A549 (cell line): ENCODE measurements at regions not wholly inside any gene's neighbourhood (a gene's known extent, or its start where the extent isn't known, plus 50 kb on each side); places are given as distances from the start of the nearest gene placed in this dataset.

ENCODE experiments used
- ATAC-seq, 2 experiments: fragments of 200-7000 bp in 1 of 2; fragments of >200 bp in 1 of 2; cut with Nextera tagmentation in 1 of 2; cut with Tn5 transposase in 1 of 2; 3 replicates each; pipeline versions ENCODE4 v1.8.0 to v1.9.1; 2018 to 2020; ENCODE audit warnings: mild to moderate bottlenecking in 1 of 2, moderate library complexity in 1 of 2
- CTCF ChIA-PET: fragments of 300-600 bp; sonication (Branson Sonifier 250); formaldehyde crosslinking; extraction: SDS; loops from one replicate; lab custom pipeline; 2021; ENCODE audit warnings: antibody characterized with exemption, inconsistent platforms; lab: Yijun Ruan, JAX
- POLR2A ChIA-PET: fragments of 350-600 bp; formaldehyde crosslinking; extraction: SDS; loops from one replicate; lab custom pipeline; 2021; ENCODE audit warnings: antibody characterized with exemption, inconsistent platforms; lab: Yijun Ruan, JAX
- DNase-seq, 2 experiments: peaks; one replicate each; pipeline versions ENCODE4 v3.0.0 to v3.0.0-alpha.2; 2011 to 2016; ENCODE audit warnings: low read depth in 1 of 2, low spot score in 1 of 2
- FAIRE-seq: peaks from 2 replicates; lab custom pipeline; 2011; peaks lifted over from hg19 to GRCh38; lab: Jason Lieb, UNC
- H3K27ac ChIP-seq, 2 experiments: fragments of >200 bp; sonication (Bioruptor Twin); formaldehyde crosslinking; 3 replicates each; pipeline ENCODE4 v1.5.1; 2016 to 2017
- H3K4me1 ChIP-seq: fragments of >200 bp; sonication (Bioruptor Twin); formaldehyde crosslinking; 3 replicates; pipeline ENCODE4 v1.6.1; 2016
- H3K4me2 ChIP-seq: fragments of >200 bp; sonication (Bioruptor Twin); formaldehyde crosslinking; 3 replicates; pipeline ENCODE4 v1.6.1; 2016
- H3K4me3 ChIP-seq: fragments of >200 bp; sonication (Bioruptor Twin); formaldehyde crosslinking; 3 replicates; pipeline ENCODE4 v1.5.1; 2016
- H3K9me3 ChIP-seq: fragments of >200 bp; sonication (Bioruptor Twin); formaldehyde crosslinking; 3 replicates; pipeline ENCODE4 v1.6.1; 2016
- BCL3 ChIP-seq: fragments of >200 bp; sonication (Bioruptor Twin); formaldehyde crosslinking; IDR thresholded peaks from 3 replicates; pipeline ENCODE4 v1.6.1; 2016
- CBX8 ChIP-seq: fragments of 200-600 bp; sonication (generic); IDR thresholded peaks from 2 replicates; pipeline ENCODE4 v1.6.1; 2016
- CEBPB ChIP-seq, 2 experiments: fragments of >200 bp in 1 of 2; sonication (Bioruptor Twin) in 1 of 2; formaldehyde crosslinking in 1 of 2; IDR thresholded peaks; 2 replicates each; pipeline ENCODE4 v1.6.1; 2012 to 2016
- CHD4 ChIP-seq: fragments of 200-600 bp; sonication (generic); IDR thresholded peaks from 2 replicates; pipeline ENCODE4 v1.6.1; 2016; ENCODE audit warnings: antibody characterized with exemption, mild to moderate bottlenecking, borderline replicate concordance
- EHF ChIP-seq: fragments of 250-450 bp; sonication (Bioruptor Pico); IDR thresholded peaks from 2 replicates; pipeline ENCODE4 v1.5.0; 2020; ENCODE audit warnings: mild to moderate bottlenecking
- EHMT2 ChIP-seq: fragments of 200-600 bp; sonication (generic); IDR thresholded peaks from 2 replicates; pipeline ENCODE4 v1.6.1; 2016; ENCODE audit warnings: antibody characterized with exemption, low read depth, mild to moderate bottlenecking, moderate library complexity
- EP300 ChIP-seq, 2 experiments: fragments of >200 bp; sonication (Bioruptor Twin); formaldehyde crosslinking; IDR thresholded peaks; 2 replicates in 1 of 2; 3 replicates in 1 of 2; pipeline ENCODE4 v1.6.1; 2016 to 2017
- FOSB ChIP-seq: fragments of 250-450 bp; sonication (Bioruptor Pico); IDR thresholded peaks from 2 replicates; pipeline ENCODE4 v1.5.0; 2020; ENCODE audit warnings: mild to moderate bottlenecking, moderate library complexity
- FOXS1 ChIP-seq: fragments of 250-450 bp; sonication (Bioruptor Pico); IDR thresholded peaks from 2 replicates; pipeline ENCODE4 v1.5.0; 2020; ENCODE audit warnings: mild to moderate bottlenecking, moderate library complexity
- GATA3 ChIP-seq: IDR thresholded peaks from 2 replicates; pipeline ENCODE4 v1.6.1; 2012; ENCODE audit warnings: borderline replicate concordance
- HEYL ChIP-seq: fragments of 250-450 bp; sonication (Bioruptor Pico); IDR thresholded peaks from 2 replicates; pipeline ENCODE4 v1.8.0; 2021; ENCODE audit warnings: mild to moderate bottlenecking, moderate library complexity
- HOXA7 ChIP-seq: fragments of 250-450 bp; sonication (Bioruptor Pico); IDR thresholded peaks from 2 replicates; pipeline ENCODE4 v1.5.0; 2020; ENCODE audit warnings: mild to moderate bottlenecking, moderate library complexity
- HOXB13 ChIP-seq: fragments of 250-450 bp; sonication (Bioruptor Pico); IDR thresholded peaks from 2 replicates; pipeline ENCODE4 v1.5.0; 2020; ENCODE audit warnings: low read depth, mild to moderate bottlenecking, moderate library complexity
- JUNB ChIP-seq: fragments of >200 bp; sonication (Bioruptor Twin); formaldehyde crosslinking; IDR thresholded peaks from 2 replicates; pipeline ENCODE4 v1.6.1; 2016
- KDM1A ChIP-seq: fragments of 200-600 bp; sonication (generic); IDR thresholded peaks from 2 replicates; pipeline ENCODE4 v1.6.1; 2016; ENCODE audit warnings: low read depth, mild to moderate bottlenecking
- KDM5A ChIP-seq: fragments of 200-600 bp; sonication (generic); IDR thresholded peaks from 2 replicates; pipeline ENCODE4 v1.6.1; 2016; ENCODE audit warnings: antibody characterized with exemption, mild to moderate bottlenecking
- MAFK ChIP-seq: fragments of 450-650 bp; IDR thresholded peaks from 2 replicates; pipeline ENCODE4 v1.6.1; 2014; ENCODE audit not compliant: partially characterized antibody
- MAZ ChIP-seq: fragments of 150-350 bp; IDR thresholded peaks from 2 replicates; pipeline ENCODE4 v1.6.1; 2014; ENCODE audit warnings: antibody characterized with exemption, low read depth, low read length, borderline replicate concordance
- NFE2L2 ChIP-seq: fragments of 150-350 bp; conservative IDR thresholded peaks from 2 replicates; pipeline ENCODE4 v1.6.1; 2014; ENCODE audit warnings: low read length
- NPAS2 ChIP-seq: fragments of 250-450 bp; sonication (Bioruptor Pico); IDR thresholded peaks from 2 replicates; pipeline ENCODE4 v1.8.0; 2022; ENCODE audit warnings: mild to moderate bottlenecking, moderate library complexity, borderline replicate concordance
- PHF8 ChIP-seq: fragments of 200-600 bp; sonication (generic); IDR thresholded peaks from 2 replicates; pipeline ENCODE4 v1.6.1; 2016; ENCODE audit warnings: low read depth, mild to moderate bottlenecking, antibody characterized with exemption, moderate library complexity, borderline replicate concordance
- POLR2A ChIP-seq: IDR thresholded peaks from 2 replicates; pipeline ENCODE4 v1.6.1; 2012; ENCODE audit warnings: mild to moderate bottlenecking, low read length
- POLR2AphosphoS2 ChIP-seq: conservative IDR thresholded peaks from 2 replicates; pipeline ENCODE4 v1.6.1; 2012; ENCODE audit warnings: low read length, improper control_type of control experiment, inconsistent platforms
- RARB ChIP-seq: fragments of 250-450 bp; sonication (Bioruptor Pico); IDR thresholded peaks from 2 replicates; pipeline ENCODE4 v1.8.0; 2021; ENCODE audit warnings: mild to moderate bottlenecking, moderate library complexity
- RCOR1 ChIP-seq: fragments of 150-350 bp; IDR thresholded peaks from 2 replicates; pipeline ENCODE4 v1.6.1; 2014; ENCODE audit warnings: antibody characterized with exemption, low read length, low read depth
- SMC3 ChIP-seq: fragments of >200 bp; sonication (Bioruptor Twin); formaldehyde crosslinking; IDR thresholded peaks from 3 replicates; pipeline ENCODE4 v1.6.1; 2018; ENCODE audit warnings: inconsistent platforms
- TP53 ChIP-seq: fragments of 250-450 bp; sonication (Bioruptor Pico); IDR thresholded peaks from 2 replicates; pipeline ENCODE4 v1.5.0; 2021; ENCODE audit warnings: mild to moderate bottlenecking, moderate library complexity
- ZFP36 ChIP-seq: fragments of 450-650 bp; IDR thresholded peaks from 2 replicates; pipeline ENCODE4 v1.6.1; 2014; ENCODE audit warnings: borderline replicate concordance; ENCODE audit not compliant: partially characterized antibody
- ZNF302 ChIP-seq: fragments of 250-450 bp; sonication (Bioruptor Pico); IDR thresholded peaks from 2 replicates; pipeline ENCODE4 v1.9.0; 2021; ENCODE audit warnings: inconsistent platforms, mild to moderate bottlenecking, moderate library complexity
- WGBS: methylation state at CpG from one replicate; pipeline ENCODE4 v1.1.6; 2017; ENCODE audit errors: missing lambda C conversion rate; 5-methylcytosine and 5-hydroxymethylcytosine counted together
- TF ChIP-seq, protein P1 (sequence below): IDR thresholded peaks from 2 replicates; pipeline ENCODE4 v1.6.1; 2012
- TF ChIP-seq, protein P2 (sequence below): fragments of 250-450 bp; sonication (Bioruptor Pico); IDR thresholded peaks from 2 replicates; pipeline ENCODE4 v1.5.0; 2020; ENCODE audit warnings: low read depth, mild to moderate bottlenecking, moderate library complexity
- TF ChIP-seq, protein P3 (sequence below): fragments of >200 bp; sonication (Bioruptor Twin); formaldehyde crosslinking; IDR thresholded peaks from 3 replicates; pipeline ENCODE4 v1.5.1; 2016
- TF ChIP-seq, protein P4 (sequence below): fragments of 450-650 bp; IDR thresholded peaks from 2 replicates; pipeline ENCODE4 v1.6.1; 2014; ENCODE audit warnings: antibody characterized with exemption

- TF ChIP-seq EHMT2 (no peak), EP300 (IDR thresholded peaks at IDR 0.05) (no peak), CEBPB (IDR thresholded peaks at IDR 0.05) (no peak), HEYL (CRISPR knock-in tag) (no peak)
These were observed 132.8 kb upstream of the DOK6 start (continued) for GRCh38 chr18:69267895-69268294.

DNA sequence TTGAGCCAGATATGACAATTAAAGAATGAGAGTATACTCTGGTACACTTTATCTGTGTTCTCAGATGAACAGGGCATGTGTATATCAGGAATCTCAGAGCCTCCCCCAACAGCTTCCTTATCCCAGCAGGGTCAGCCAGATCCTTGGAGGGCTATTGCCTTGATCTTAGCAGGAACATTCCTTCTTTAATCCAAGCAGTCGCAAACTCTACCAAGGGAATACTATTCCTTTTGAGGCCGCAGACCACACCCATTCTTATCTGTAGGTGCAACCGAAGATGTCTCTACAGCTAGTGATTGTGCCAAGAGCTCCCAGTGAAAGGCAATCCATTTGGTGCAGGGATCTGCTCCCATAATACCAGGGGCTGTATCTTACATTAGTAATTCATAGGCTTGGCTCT lies 118.3 kb upstream of the DOK6 start:
- H3K4me2 ChIP-seq: no peak overlapping the region

DNA sequence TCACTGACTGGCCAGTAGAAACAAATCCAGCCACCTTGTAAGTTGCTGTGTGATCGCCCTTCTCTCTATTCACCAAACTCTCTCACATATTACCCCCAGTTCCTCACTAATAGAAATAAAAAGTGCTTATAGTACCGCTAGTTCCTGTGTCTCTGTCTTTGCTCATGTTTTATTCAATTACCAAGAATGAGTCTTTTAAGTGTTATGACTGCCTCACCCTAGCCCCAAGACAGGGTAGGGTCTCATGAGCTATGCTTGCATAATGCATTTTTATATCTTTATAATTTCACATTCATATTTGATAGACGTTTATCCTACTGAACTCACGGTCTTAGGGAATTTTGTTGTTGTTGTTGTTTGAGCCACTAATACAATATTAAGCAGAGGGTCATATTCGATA lies 109.6 kb upstream of the DOK6 start:
- Histone ChIP-seq H3K4me2 (no peak overlapping the region), H3K4me3 (no peak overlapping the region), H3K27ac (no peak overlapping the region), H3K9me3 (no peaks in the 10 kb centered on the region), H3K4me1 (no peaks in the 10 kb centered on the region)
- POLR2A ChIA-PET: no interaction called here
- DNase-seq (no peak), ATAC-seq (no peak), FAIRE-seq (no peak)
- WGBS: 8% methylated on average over 5 of the region's 5 CpGs
- TF ChIP-seq MAFK (no peak), ZFP36 (no peak), KDM5A (no peak), JUNB (no peak), FOSB (CRISPR knock-in tag) (no peak), RCOR1 (no peak), RARB (no peak), TP53 (CRISPR knock-in tag) (no peak), SMC3 (no peak), CHD4 (no peak), FOXS1 (CRISPR knock-in tag) (no peak), EP300 (IDR thresholded peaks at IDR 0.05) (no peak), GATA3 (no peak), EHF (CRISPR knock-in tag) (no peak), KDM1A (no peak)
- TF ChIP-seq, protein P1, sequence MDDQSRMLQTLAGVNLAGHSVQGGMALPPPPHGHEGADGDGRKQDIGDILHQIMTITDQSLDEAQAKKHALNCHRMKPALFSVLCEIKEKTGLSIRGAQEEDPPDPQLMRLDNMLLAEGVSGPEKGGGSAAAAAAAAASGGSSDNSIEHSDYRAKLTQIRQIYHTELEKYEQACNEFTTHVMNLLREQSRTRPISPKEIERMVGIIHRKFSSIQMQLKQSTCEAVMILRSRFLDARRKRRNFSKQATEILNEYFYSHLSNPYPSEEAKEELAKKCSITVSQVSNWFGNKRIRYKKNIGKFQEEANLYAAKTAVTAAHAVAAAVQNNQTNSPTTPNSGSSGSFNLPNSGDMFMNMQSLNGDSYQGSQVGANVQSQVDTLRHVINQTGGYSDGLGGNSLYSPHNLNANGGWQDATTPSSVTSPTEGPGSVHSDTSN: no peak
- TF ChIP-seq, protein P2, sequence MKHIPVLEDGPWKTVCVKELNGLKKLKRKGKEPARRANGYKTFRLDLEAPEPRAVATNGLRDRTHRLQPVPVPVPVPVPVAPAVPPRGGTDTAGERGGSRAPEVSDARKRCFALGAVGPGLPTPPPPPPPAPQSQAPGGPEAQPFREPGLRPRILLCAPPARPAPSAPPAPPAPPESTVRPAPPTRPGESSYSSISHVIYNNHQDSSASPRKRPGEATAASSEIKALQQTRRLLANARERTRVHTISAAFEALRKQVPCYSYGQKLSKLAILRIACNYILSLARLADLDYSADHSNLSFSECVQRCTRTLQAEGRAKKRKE (CRISPR knock-in tag): no peak
- CTCF ChIA-PET: no interaction called here

More for the DNA sequence above, 118.3 kb upstream of the DOK6 start:
- DNase-seq (no peak), FAIRE-seq (no peak), ATAC-seq (no peak)
- Histone ChIP-seq H3K9me3 (no peaks in the 10 kb centered on the region), H3K4me1 (no peaks in the 10 kb centered on the region), H3K4me3 (no peak overlapping the region), H3K27ac (no peak overlapping the region)
- WGBS: 26% methylated on average over 3 of the region's 3 CpGs
- TF ChIP-seq CBX8 (no peak), POLR2AphosphoS2 (no peak)
- ChIA-PET CTCF (no interaction called here), POLR2A (no interaction called here)

DNA sequence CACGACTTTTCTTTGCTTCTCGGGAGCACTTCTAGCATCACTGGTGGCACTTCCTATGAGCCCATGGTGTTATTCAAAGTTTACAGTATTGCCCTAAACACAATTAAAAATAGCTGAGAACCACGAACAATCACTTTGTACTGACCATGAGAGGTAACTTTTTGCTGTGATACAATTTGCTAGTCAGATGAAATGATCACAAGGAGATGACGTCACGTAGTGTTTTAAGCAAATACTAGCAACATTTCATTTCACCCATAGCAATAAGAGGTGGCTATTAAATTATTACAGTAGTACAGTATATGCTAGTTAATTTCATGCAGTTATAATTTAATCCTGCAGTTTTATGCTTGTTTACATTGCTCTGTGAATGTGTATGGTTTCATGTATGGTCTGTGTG lies 108.9 kb upstream of the DOK6 start:
- FAIRE-seq (no peak), ATAC-seq (no peak), DNase-seq (no peak)
- no peaks in the 10 kb centered on the region for H3K9me3 ChIP-seq
- POLR2A ChIA-PET: no interaction called here
- no peak overlapping the region for H3K27ac ChIP-seq
- no peak overlapping the region for H3K4me3 ChIP-seq
- 22% methylated on average over 5 of the region's 5 CpGs for WGBS
- H3K4me1 ChIP-seq: no peaks in the 10 kb centered on the region
- CTCF ChIA-PET: no interaction called here
- no peak overlapping the region for H3K4me2 ChIP-seq
- TF ChIP-seq ZNF302 (CRISPR knock-in tag) (no peak), HOXB13 (no peak), MAZ (no peak), NPAS2 (CRISPR knock-in tag) (no peak), NFE2L2 (no peak), HOXA7 (CRISPR knock-in tag) (no peak), PHF8 (no peak), BCL3 (no peak), EP300 (IDR thresholded peaks at IDR 0.05) (no peak), POLR2A (no peak)
- TF ChIP-seq, protein P3, sequence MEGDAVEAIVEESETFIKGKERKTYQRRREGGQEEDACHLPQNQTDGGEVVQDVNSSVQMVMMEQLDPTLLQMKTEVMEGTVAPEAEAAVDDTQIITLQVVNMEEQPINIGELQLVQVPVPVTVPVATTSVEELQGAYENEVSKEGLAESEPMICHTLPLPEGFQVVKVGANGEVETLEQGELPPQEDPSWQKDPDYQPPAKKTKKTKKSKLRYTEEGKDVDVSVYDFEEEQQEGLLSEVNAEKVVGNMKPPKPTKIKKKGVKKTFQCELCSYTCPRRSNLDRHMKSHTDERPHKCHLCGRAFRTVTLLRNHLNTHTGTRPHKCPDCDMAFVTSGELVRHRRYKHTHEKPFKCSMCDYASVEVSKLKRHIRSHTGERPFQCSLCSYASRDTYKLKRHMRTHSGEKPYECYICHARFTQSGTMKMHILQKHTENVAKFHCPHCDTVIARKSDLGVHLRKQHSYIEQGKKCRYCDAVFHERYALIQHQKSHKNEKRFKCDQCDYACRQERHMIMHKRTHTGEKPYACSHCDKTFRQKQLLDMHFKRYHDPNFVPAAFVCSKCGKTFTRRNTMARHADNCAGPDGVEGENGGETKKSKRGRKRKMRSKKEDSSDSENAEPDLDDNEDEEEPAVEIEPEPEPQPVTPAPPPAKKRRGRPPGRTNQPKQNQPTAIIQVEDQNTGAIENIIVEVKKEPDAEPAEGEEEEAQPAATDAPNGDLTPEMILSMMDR: no peak
- TF ChIP-seq, protein P4, sequence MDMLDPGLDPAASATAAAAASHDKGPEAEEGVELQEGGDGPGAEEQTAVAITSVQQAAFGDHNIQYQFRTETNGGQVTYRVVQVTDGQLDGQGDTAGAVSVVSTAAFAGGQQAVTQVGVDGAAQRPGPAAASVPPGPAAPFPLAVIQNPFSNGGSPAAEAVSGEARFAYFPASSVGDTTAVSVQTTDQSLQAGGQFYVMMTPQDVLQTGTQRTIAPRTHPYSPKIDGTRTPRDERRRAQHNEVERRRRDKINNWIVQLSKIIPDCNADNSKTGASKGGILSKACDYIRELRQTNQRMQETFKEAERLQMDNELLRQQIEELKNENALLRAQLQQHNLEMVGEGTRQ: no peak
